Liver (tissue), 8 donors: ENCODE measurements at regions not wholly inside any gene's neighbourhood (a gene's known extent, or its start where the extent isn't known, plus 50 kb on each side); places are given as distances from the start of the nearest gene placed in this dataset.

ENCODE experiments used
- DNase-seq: peaks from one replicate; pipeline ENCODE4 v3.0.0-alpha.2; 2017; ENCODE audit warnings: low spot score
- H3K27ac ChIP-seq, 2 donors: one replicate each; pipeline ENCODE4 v1.7.0; 2013; ENCODE audit warnings: inconsistent platforms in 2 of 2, low read length in 2 of 2, control low read depth in 1 of 2, low read depth in 1 of 2, mild to moderate bottlenecking in 1 of 2
- H3K27me3 ChIP-seq, 4 donors: one replicate each; pipeline versions ENCODE4 v1.6.1 to v1.7.0; 2013; ENCODE audit warnings: low read length in 3 of 4, inconsistent platforms in 1 of 4, mild to moderate bottlenecking in 1 of 4, moderate library complexity in 1 of 4; ENCODE audit not compliant: control insufficient read depth in 4 of 4, insufficient read depth in 4 of 4
- H3K36me3 ChIP-seq, 4 donors: one replicate each; pipeline versions ENCODE4 v1.6.1 to v1.7.0; 2013; ENCODE audit warnings: low read length in 3 of 4, mild to moderate bottlenecking in 3 of 4, low read depth in 1 of 4, moderate library complexity in 1 of 4; ENCODE audit not compliant: control insufficient read depth in 4 of 4, insufficient read depth in 3 of 4
- H3K4me1 ChIP-seq, 4 donors: one replicate each; pipeline versions ENCODE4 v1.6.1 to v1.7.0; 2013; ENCODE audit warnings: low read length in 3 of 4, mild to moderate bottlenecking in 3 of 4, moderate library complexity in 1 of 4; ENCODE audit not compliant: control insufficient read depth in 4 of 4, insufficient read depth in 4 of 4
- H3K4me3 ChIP-seq, 3 donors: one replicate each; pipeline versions ENCODE4 v1.6.1 to v1.7.0; 2013; ENCODE audit warnings: low read length in 3 of 3, control low read depth in 1 of 3, low read depth in 1 of 3, mild to moderate bottlenecking in 1 of 3
- H3K9ac ChIP-seq, 2 donors: one replicate each; pipeline ENCODE4 v1.7.0; 2013; ENCODE audit warnings: low read length in 2 of 2, mild to moderate bottlenecking in 2 of 2, moderate library complexity in 2 of 2, control low read depth in 1 of 2, low read depth in 1 of 2
- H3K9me3 ChIP-seq, 4 donors: one replicate each; pipeline versions ENCODE4 v1.6.1 to v1.7.0; 2013; ENCODE audit warnings: low read length in 3 of 4; ENCODE audit not compliant: control insufficient read depth in 4 of 4
- EGR1 ChIP-seq, 2 donors: IDR thresholded peaks; 2 replicates each; pipeline ENCODE4 v1.6.1; 2016 to 2018; ENCODE audit warnings: antibody characterized with exemption in 2 of 2, low read depth in 2 of 2
- FOXA1 ChIP-seq: IDR thresholded peaks from 2 replicates; pipeline ENCODE4 v1.6.1; 2016; ENCODE audit warnings: antibody characterized with exemption
- FOXA2 ChIP-seq: IDR thresholded peaks from 2 replicates; pipeline ENCODE4 v1.6.1; 2016; ENCODE audit warnings: antibody characterized with exemption
- GABPA ChIP-seq, 2 donors: IDR thresholded peaks in 1 of 2; conservative IDR thresholded peaks in 1 of 2; 2 replicates each; pipeline ENCODE4 v1.6.1; 2016; ENCODE audit warnings: antibody characterized with exemption in 2 of 2, mild to moderate bottlenecking in 1 of 2, moderate library complexity in 1 of 2
- HNF4A ChIP-seq, 2 donors: conservative IDR thresholded peaks; 2 replicates each; pipeline ENCODE4 v1.6.1; 2016; ENCODE audit warnings: antibody characterized with exemption in 2 of 2, mild to moderate bottlenecking in 2 of 2
- HNF4G ChIP-seq: IDR thresholded peaks from 2 replicates; pipeline ENCODE4 v1.6.1; 2016; ENCODE audit warnings: antibody characterized with exemption
- JUND ChIP-seq, 2 donors: IDR thresholded peaks; 2 replicates each; pipeline ENCODE4 v1.6.1; 2016; ENCODE audit warnings: antibody characterized with exemption in 2 of 2
- NR2F2 ChIP-seq: IDR thresholded peaks from 2 replicates; pipeline ENCODE4 v1.6.1; 2016; ENCODE audit warnings: antibody characterized with exemption
- RAD21 ChIP-seq, 2 donors: IDR thresholded peaks; 2 replicates each; pipeline ENCODE4 v1.6.1; 2016; ENCODE audit warnings: antibody characterized with exemption in 2 of 2, mild to moderate bottlenecking in 2 of 2
- REST ChIP-seq: IDR thresholded peaks from 2 replicates; pipeline ENCODE4 v1.6.1; 2016; ENCODE audit warnings: antibody characterized with exemption, mild to moderate bottlenecking
- TAF1 ChIP-seq: conservative IDR thresholded peaks from 2 replicates; pipeline ENCODE4 v1.6.1; 2016; ENCODE audit warnings: antibody characterized with exemption, mild to moderate bottlenecking
- WGBS: extraction: QIAGEN DNeasy Blood & Tissue Kit; methylation state at CpG from one replicate; pipeline ENCODE4 v1.1.7; 2013; 5-methylcytosine and 5-hydroxymethylcytosine counted together
- TF ChIP-seq, protein P1 (sequence below): fragments of 150-350 bp; IDR thresholded peaks from 2 replicates; pipeline ENCODE4 v1.5.1; 2017; ENCODE audit warnings: improper control_type of control experiment, low read depth, low read length; ENCODE audit not compliant: missing input control
- TF ChIP-seq, protein P2 (sequence below): IDR thresholded peaks from 2 replicates; pipeline ENCODE4 v1.6.1; 2016; ENCODE audit warnings: antibody characterized with exemption
- TF ChIP-seq, protein P3 (sequence below): IDR thresholded peaks from 2 replicates; pipeline ENCODE4 v1.6.1; 2016; ENCODE audit warnings: antibody characterized with exemption
- TF ChIP-seq, protein P4 (sequence below): IDR thresholded peaks from 2 replicates; pipeline ENCODE4 v1.6.1; 2016; ENCODE audit warnings: antibody characterized with exemption
- donor health status: healthy.
- donor health status: healthy.
- donor health status: healthy.
- donor health status: healthy.
- donor health status: healthy.

GRCh38 chr4:41882625-41883347, 52.4 kb upstream of the TMEM33 start:
- H3K9me3 ChIP-seq = peaks cover 0 to 5% (median 1%) of the 10 kb centered on the region in 4 donors
- H3K9ac ChIP-seq = no peak overlapping the region
- H3K36me3 ChIP-seq = no peaks in the 10 kb centered on the region
- H3K27ac ChIP-seq = no peak overlapping the region
- TF ChIP-seq, protein P1, sequence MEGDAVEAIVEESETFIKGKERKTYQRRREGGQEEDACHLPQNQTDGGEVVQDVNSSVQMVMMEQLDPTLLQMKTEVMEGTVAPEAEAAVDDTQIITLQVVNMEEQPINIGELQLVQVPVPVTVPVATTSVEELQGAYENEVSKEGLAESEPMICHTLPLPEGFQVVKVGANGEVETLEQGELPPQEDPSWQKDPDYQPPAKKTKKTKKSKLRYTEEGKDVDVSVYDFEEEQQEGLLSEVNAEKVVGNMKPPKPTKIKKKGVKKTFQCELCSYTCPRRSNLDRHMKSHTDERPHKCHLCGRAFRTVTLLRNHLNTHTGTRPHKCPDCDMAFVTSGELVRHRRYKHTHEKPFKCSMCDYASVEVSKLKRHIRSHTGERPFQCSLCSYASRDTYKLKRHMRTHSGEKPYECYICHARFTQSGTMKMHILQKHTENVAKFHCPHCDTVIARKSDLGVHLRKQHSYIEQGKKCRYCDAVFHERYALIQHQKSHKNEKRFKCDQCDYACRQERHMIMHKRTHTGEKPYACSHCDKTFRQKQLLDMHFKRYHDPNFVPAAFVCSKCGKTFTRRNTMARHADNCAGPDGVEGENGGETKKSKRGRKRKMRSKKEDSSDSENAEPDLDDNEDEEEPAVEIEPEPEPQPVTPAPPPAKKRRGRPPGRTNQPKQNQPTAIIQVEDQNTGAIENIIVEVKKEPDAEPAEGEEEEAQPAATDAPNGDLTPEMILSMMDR = peak; percentile 47
- peak; percentile 49 to 67 for TF ChIP-seq RAD21 (IDR thresholded peaks at IDR 0.05)
- TF ChIP-seq, protein P2, sequence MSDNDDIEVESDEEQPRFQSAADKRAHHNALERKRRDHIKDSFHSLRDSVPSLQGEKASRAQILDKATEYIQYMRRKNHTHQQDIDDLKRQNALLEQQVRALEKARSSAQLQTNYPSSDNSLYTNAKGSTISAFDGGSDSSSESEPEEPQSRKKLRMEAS = no peak
- no peak overlapping the region for H3K4me3 ChIP-seq
- peaks cover 17 to 61% (median 44%) of the 10 kb centered on the region in 4 donors for H3K4me1 ChIP-seq
- WGBS = 51% methylated on average over 34 of the region's 34 CpGs
- H3K27me3 ChIP-seq = peaks cover 0 to 5% (median 0%) of the 10 kb centered on the region in 4 donors
- no peak for DNase-seq

DNA sequence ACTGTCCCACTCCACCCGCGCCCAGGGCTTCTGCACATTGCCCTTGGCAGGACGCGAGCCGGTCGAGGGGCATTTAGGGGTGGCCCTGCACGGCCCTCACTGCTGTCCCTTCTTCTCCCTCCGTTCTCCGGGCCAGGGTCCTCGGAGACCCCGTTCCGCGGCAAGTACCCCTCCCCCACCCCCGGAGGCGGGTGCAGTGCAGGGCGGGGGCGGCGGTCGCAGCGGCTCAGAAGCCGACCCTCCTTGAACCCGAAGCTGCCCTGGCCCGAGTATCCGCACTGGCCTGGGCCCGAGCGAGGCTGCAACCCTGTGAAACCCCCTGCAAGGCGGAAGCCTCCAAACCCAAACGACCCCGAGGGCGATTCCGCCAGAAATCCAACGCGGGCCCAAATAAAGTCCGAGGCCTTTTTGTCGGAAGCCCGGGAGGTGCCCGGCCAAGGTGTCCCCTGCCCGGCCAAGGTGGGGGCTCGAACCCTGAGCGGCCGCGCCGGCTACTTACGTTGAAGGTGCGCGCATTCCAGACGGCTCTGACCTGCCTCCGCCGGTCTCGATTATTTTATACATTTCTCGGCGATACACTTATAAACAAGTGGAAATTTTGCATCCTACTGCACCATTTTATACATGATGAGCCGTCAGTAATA, 53.1 kb upstream of the TMEM33 start:
- Histone ChIP-seq H3K4me1 (peaks cover 17 to 57% (median 41%) of the 10 kb centered on the region in 4 donors), H3K36me3 (no peaks in the 10 kb centered on the region), H3K9me3 (peaks cover 0 to 5% (median 1%) of the 10 kb centered on the region in 4 donors), H3K4me3 (peak overlapping the region in 2 of 3 donors; percentile 45 to 57), H3K9ac (no peak overlapping the region), H3K27ac (no peak overlapping the region), H3K27me3 (peaks cover 0 to 8% (median 0%) of the 10 kb centered on the region in 4 donors)
- 20% methylated on average over 53 of the region's 53 CpGs for WGBS
- DNase-seq = no peak
- TF ChIP-seq FOXA2 = no peak
- no peak for TF ChIP-seq GABPA (IDR thresholded peaks at IDR 0.05 in 1 of 2, conservative IDR thresholded peaks at IDR 0.05 in 1 of 2)
- no peak for TF ChIP-seq HNF4G

GRCh38 chr4:41880840-41881831, 54.1 kb upstream of the TMEM33 start:
- no peaks in the 10 kb centered on the region for H3K36me3 ChIP-seq
- peaks cover 0 to 10% (median 0%) of the 10 kb centered on the region in 4 donors for H3K27me3 ChIP-seq
- DNase-seq = no peak
- no peak overlapping the region for H3K9ac ChIP-seq
- H3K4me3 ChIP-seq = peak overlapping the region in 2 of 3 donors; percentile 45 to 57
- H3K4me1 ChIP-seq = peaks cover 17 to 54% (median 39%) of the 10 kb centered on the region in 4 donors
- peaks cover 0 to 5% (median 1%) of the 10 kb centered on the region in 4 donors for H3K9me3 ChIP-seq
- no peak overlapping the region for H3K27ac ChIP-seq
- 5% methylated on average over 79 of the region's 79 CpGs for WGBS
- TF ChIP-seq REST = no peak
- no peak for TF ChIP-seq GABPA (IDR thresholded peaks at IDR 0.05 in 1 of 2, conservative IDR thresholded peaks at IDR 0.05 in 1 of 2)
- no peak for TF ChIP-seq HNF4G
- TF ChIP-seq, protein P3, sequence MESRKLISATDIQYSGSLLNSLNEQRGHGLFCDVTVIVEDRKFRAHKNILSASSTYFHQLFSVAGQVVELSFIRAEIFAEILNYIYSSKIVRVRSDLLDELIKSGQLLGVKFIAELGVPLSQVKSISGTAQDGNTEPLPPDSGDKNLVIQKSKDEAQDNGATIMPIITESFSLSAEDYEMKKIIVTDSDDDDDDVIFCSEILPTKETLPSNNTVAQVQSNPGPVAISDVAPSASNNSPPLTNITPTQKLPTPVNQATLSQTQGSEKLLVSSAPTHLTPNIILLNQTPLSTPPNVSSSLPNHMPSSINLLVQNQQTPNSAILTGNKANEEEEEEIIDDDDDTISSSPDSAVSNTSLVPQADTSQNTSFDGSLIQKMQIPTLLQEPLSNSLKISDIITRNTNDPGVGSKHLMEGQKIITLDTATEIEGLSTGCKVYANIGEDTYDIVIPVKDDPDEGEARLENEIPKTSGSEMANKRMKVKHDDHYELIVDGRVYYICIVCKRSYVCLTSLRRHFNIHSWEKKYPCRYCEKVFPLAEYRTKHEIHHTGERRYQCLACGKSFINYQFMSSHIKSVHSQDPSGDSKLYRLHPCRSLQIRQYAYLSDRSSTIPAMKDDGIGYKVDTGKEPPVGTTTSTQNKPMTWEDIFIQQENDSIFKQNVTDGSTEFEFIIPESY = no peak
- no peak for TF ChIP-seq FOXA1
- no peak for TF ChIP-seq FOXA2
- TF ChIP-seq, protein P4, sequence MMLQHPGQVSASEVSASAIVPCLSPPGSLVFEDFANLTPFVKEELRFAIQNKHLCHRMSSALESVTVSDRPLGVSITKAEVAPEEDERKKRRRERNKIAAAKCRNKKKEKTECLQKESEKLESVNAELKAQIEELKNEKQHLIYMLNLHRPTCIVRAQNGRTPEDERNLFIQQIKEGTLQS = no peak
- no peak for TF ChIP-seq TAF1
- TF ChIP-seq EGR1 (IDR thresholded peaks at IDR 0.05; ENCODE audit: low read depth in 2 of 2) = no peak
- TF ChIP-seq JUND (IDR thresholded peaks at IDR 0.05) = no peak
- TF ChIP-seq HNF4A (conservative IDR thresholded peaks at IDR 0.05) = no peak
- TF ChIP-seq, protein P2 = no peak
- no peak for TF ChIP-seq NR2F2
